Inferior parietal cortex (tissue), 1 donor: ENCODE measurements at regions not wholly inside any gene's neighbourhood (a gene's known extent, or its start where the extent isn't known, plus 50 kb on each side); places are given as distances from the start of the nearest gene placed in this dataset.
A peak's percentile ranks its signal among the peaks of the same experiment; 100 is the strongest.
"Not testable (repeated sequence)": the region's sequence is repeated elsewhere in the genome, so short reads cannot be mapped to it uniquely, and the experiment has no call there.

Experiments used
- DNase-seq: peaks from one replicate; pipeline ENCODE4 v3.0.0-alpha.2; 2016; ENCODE audit errors: extremely low spot score

DNA sequence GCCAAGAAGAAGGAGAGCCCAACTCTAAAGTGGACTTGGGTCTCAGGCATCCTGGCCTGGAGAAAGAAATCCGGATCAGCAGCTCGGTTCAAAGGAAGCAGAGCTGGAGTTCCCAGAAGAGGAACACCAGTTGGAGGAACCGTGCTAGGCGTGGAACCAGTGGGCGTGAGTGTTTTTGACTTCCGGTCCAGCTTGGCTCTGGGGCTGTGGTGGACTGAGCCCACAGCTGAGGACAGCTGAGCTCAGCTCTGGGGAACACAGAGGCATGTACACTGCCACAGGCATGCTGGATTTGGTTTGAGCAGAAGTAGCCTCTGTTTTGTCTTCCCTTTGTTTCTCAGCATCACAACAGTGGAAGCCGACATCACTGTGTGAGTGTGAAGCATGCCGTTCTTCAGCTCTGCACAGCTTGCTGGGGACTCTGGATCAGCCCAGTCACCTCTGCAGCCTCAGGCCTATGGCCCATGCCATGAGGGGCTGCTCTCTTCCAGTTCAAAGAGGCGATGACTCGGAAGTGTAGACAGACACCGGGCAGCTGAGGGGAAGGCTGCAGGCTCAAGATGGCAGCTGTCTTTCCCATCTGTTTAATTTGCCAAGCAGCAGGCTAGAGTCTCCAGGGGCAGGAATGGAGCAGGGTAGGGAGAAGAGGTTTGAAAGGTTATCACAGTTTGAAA is 185.8 kb upstream of the UBE3A start:
- peak; percentile 12 for DNase-seq

DNA sequence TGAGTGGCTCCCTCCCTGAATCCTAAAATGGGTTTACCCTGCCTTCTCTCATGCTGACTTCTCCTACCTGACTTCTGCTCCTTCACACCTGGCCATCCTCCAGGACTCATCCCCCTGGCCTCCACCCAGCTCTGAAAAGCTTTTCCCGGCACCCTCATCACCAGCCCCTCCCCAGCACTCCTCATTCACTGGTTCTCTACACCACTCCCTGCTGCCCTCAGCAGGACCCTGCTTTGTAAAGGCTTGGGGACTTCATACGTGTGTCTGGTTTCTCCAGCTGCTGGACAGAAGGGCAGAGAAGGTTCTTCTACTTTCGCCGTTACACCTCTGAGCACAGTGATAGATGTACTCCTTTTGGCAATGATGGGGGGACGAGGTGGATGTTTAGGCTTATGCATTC is 184.9 kb upstream of the UBE3A start:
- DNase-seq = no peak

DNA sequence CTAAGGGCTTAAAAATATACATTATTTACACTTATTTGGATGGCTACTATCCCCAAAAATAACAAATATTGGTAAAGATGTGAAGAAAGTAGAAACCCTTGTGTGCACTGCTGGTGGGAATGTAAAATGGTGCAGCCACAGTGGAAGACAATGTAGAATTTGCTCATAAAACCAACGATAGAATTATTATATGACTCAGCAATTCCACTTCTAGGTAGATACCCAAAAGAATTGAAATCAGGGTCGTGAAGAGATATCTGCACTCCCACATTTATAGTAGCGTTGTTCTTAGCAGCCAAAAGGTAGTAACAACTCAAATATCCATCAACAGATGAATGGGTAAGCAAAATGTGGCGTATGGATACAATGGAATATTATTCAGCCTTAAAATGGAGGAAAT is 181.6 kb upstream of the UBE3A start:
- DNase-seq = no peak

DNA sequence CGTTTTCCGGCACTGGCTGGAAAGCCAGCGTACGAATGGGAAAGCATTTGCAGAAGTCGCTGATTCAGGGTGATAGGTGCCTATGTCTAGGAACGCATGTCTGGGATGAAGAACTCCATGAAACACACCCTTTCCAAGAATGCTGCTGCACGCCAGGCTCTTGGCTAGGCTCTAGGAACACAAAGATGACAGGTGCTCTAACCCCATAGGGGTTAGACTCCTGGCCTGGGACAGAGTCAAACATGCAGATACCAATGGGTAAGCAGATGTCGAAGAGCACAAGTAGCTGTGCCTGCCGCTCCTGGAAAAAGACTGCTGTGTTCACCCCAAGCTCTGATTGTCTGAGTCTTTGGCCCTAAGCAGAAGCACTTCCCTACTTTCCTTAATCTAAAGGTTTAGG is 180.9 kb upstream of the UBE3A start:
- no peak for DNase-seq

DNA sequence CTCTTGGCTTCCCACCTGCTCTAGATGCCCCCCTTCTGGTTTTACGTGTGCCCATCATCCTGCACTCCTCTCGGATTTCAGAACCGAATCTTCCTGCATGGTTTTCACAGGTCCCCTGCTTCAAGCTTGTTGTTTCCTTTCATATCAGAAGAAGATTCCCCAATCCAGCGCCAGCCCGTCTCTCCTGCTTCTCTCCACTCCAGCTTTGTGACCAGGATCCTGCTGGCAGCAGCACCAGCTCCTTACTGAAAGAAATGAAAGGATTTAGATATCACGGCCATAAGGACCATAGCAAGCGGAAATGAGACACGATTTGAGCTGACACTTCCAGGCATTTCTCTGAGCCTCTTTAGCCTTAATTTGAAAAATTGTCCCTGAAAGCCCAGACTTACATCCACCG is 180.3 kb upstream of the UBE3A start:
- no peak for DNase-seq

DNA sequence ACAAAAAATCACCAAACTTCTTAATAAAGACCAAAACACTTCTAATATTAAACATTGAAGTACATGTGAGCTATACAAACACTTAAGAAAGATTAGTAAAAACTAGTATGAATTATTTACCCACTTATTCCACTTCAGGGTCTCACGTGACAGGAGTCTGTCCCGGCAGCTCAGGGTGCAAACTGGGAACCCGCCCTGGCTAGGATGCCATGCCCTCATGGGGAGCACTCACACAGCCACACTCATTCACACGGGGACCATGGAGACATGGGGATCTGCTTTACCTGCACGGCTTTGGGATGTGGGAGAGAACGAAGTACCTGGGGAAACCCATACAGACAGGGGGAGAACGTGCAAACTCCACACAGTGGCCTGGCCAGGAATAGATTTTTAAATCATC is 179.3 kb upstream of the UBE3A start:
- no peak for DNase-seq

DNA sequence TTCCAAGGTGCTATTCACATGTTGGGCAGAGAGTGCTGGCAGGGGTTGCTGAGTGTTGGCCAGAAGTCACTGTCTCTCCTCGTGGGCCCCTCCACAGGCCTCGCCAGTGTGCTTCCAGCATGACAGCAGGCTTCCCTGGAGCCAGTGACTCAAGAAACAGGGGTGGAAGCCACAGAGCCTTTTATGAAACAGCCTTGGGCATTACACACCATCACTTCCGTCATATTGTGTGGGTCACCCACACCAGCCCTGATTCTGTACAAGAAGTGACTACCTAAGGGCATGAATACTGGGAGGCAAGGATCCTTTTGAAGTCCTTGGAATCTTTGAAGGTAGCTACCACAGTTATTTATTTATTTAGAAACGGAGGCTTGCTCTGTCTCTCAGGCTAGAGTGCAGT is 177.6 kb upstream of the UBE3A start:
- DNase-seq = no peak

DNA sequence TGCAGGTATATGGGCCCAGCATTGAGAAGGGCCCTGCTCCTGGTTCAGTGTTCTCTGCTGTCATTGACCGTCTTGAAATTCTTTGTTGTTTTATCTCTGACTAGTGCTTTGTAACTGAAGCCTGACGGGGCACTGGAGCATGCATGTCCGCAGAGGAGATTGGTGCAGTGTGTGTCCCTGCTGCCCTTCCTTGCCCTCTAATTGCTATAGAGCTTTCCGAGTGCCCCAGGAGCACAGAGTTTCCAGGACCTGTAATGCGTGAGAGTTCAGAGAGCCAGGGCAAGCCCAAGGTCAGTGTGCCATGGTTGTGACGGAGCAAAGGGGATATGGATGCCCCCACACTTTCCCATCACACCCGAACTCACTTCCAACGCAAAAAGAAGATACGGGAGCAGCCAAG is 174.3 kb upstream of the UBE3A start:
- no peak for DNase-seq

DNA sequence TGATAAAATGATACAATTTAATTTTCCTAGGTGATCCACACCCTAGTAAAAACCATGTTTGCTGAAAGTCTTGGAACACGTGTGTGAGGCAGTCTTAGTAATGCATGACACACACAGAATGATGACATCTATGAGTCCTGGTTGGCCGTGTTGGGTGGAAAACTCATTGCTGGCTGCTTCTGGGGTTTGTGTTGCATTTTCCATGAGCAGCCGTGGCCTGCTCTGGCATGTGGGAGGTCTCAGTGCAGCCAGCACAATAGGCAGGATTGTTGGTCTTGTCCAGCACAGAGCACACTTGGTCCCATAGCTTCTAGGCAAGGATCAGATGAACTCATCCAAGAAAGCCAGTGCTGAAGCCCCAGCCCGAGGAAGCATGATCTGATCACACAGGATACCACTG is 172.8 kb upstream of the UBE3A start:
- peak; percentile 28 for DNase-seq

DNA sequence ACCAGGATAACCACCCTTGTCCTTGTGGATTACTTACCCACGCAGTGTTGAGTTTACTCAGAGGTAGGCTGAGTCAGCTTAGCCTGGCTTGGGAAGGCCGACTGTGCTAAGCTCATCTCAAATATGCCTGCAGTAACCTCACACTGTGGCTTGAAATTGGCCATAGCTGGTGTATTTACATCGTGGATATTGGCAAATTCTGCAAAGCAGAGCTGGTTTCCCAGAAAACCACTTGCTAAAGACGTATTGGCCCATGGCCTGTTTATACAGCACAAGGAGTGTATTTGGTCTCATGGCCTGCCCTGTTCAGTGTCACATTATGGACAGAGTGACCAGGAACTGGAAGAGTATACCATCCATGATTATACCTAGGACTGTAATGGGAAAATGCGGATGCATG is 170.5 kb upstream of the UBE3A start:
- no peak for DNase-seq

DNA sequence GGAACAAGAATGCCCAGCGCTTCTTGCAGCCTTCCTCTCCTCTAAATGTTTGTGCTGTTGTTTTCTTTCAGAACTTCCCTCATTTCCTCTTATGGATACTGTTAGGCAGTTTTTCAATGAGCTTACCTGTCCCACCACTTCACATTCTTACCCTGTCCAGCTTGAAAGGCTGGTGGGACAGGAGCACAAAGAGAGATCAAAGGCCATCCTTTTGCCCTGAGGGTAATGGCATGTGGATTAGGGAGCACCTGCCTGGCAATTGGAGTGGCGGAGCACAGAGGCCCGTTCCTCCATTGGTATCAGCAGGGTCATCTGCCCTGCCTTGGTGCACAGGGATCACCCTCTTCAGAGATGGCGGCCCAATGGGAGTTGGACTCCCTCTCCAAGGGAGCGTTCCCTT is 170.1 kb upstream of the UBE3A start:
- DNase-seq = no peak

DNA sequence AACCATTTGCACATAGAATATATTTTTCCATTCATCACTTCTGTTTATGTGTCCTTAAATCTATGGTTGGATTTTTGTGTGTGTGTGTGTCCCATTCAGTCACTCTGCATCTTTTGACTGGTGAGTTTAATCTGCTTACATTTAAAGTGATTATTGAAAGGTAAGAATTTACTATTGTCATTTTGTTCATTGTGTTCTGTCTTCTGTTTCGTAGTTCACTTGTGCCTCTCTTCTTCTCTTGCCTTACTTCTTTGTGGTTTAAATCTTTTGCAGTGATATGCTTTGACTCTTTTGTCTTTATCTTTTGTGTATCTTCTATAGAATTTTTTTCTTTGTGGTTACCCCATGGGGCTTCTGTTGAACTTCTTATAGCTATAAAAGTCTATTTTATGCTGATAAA is 166.3 kb upstream of the UBE3A start:
- DNase-seq = no peak

DNA sequence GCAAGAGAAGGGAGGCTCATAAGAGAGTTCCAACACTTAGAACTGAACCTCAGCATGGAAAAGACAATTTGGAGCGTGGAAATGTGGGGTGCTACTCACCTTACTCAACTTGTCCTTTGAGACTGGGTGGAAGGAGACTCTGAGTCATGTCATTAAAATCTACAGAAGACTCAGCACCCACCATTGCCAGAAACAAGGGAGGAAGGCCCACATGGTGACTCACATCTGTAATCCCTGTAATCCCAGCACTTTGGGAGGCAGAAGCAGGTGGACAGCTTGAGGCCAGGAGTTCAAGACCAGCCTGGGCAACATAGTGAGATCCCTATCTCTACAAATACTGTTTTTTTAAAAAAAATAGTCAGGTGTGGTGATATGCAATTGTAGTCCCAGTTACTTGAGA is 161.9 kb upstream of the UBE3A start:
- DNase-seq = no peak

DNA sequence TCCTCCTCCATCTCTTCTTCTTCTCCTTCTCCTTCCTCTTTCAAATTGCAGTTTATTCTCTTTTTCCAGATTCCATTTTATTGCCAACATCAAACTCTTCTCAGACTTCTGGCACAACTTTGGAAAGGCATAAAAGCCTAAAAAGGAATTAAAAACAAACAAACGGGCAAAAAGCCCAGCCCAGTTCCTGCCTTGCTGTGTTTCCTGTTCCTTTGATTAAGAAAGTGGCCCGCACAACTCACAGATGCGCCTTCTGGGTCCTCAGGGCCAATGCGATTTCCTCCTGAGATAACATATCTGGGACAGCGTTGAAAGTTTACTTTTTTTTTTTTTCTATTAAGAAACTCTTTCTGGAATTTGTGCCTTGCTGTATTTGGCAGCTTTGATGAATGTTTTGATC is 158.7 kb upstream of the UBE3A start:
- no peak for DNase-seq

DNA sequence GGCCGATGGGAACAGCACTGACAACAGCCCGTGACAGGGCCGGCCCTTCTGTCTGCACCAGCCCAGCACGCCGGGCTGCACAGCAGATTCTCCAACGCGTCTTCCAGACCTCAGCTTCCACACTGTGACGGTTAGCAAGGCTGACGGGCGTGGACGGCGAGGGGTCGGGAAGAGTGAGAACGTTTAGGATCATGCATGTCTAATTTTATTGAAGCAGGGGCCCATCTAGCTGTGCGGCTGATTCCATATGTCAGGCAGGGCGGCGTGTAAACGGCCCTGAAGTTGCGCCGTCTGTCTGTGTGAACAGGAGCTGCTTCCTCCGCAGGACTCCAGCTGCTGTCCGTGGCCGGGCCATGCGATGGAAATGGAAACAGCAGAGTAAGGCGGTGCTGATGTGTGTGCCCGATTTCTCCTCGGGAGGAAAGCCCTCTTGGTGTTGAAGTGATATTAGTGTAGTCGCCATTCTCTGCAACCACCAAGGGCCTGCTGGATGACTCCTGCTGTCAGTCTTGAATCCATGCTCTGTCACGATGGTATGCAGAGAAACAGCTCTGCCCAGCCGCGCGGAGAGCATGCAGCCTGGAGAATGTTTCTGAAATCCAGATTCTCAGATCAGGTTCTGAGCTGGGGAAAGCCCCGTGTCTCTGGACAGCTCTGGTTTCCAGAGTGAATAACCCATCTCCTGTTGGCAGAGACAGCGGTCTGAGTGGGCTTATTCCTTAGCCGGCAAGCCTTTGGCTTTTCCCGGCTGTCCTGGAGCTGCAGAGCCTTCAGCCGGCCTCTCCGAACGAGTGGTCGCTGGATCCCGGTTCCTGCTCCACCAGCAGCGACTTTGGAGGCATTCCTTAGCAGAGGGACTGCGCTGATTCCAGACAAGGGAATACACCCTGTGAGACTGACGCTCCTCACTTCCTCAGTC is 158.1 kb upstream of the UBE3A start:
- no peak for DNase-seq

DNA sequence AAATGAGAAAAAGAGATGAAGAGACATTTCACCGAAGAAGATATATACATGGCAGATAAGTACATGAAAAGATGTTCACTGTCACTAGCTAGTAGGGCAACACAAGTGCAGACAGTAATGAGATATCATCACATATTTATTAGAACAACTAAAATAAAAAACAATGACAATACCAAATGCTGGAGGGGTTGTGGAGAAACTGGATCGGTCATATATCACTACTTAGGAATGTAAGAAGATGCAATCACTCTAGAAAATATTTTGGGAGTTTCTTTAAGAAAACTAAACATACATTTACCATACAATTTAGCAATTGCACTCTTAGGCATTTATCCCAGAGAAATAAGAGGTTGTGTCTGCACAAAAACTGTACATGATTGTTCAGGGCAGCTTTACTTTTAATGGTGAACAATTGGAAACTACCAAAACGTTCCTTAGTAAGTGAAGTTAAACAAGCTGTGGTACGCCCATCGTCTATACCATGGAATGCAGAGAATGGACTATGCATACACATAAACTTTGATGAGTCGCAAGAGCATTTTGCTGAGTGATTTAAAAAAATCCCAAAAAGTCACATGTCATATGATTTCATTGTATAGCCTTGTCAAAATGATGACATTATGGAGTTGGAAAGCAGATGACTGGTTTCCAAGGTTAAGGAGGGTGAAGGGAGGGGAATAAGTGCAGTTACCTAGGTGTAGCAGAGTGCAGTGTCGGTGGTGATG is 149.0 kb upstream of the UBE3A start:
- no peak for DNase-seq

DNA sequence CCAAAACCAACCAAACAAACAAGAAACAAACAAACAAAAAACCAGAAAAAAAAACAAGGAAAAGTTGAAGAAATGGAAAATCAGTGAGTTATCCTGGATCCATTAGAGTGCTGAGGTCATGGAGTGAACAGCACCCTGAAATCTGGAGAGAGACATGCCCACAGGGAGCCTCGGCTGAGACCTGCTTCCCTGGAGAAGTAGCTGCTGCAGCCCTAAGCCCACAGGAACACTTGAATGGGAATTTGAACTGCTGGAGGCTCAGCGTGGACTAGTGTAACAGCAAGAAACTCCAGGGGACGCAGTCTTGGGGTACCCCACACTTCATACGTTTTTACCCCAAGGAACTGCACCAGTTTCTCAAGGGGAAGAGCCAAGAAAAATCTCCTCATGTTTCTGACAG is 144.1 kb upstream of the UBE3A start:
- DNase-seq = no peak

DNA sequence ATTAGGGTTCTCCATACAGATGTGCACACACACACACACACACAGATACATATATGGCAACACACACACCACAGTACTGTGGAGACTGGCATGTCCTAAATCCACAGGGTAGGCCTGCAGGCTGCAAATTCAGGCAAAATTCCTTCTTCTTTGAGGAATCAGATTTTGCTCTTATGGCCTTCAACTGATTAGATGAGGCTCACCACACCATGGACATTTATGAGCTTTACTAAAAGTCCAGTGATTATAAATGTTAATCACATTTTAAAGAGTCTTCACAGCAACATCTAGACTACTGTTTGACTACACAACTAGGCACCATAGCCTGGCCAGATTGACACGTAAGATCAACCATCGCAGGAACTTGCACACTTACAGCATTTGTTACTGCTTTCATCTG is 140.3 kb upstream of the UBE3A start:
- DNase-seq = no peak

DNA sequence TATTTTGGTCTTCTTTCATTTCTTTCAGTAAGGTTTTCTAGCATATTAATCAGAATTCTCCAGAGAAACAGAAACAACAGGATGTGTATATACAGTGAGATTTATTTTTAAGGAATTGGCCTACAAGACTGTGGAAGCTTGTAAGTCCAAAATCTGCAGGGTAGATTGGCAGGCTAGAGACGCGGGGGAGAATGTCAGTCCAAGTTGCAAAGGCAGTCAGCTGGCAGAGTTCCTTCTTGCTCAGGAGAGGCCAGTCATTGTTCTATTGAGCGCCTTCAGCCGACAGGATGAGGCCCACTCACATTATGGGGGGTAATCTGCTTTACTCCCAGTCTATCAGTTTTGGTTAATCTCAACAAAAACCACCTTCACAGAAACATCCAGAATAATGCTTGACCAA is 133.4 kb upstream of the UBE3A start:
- no peak for DNase-seq

DNA sequence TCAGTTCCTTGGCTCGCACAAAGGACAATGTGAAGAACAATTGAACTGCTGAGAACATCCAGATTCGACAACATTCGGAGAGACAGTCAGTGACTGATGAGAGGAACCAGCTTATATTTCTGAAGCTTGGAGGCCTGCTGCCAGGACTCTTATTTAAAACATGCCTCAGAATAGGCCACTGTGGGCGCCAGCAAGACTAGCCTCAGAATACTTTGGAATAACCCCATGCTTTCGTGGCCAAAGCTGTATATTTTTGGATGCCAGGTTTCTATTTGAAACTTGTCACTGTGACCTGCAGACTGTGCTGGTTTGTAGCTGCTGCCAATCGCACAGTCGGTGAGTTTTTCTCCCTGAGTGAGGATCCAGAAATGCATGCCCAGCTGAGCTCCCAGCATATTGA is 129.9 kb upstream of the UBE3A start:
- DNase-seq = peak; percentile 70

DNA sequence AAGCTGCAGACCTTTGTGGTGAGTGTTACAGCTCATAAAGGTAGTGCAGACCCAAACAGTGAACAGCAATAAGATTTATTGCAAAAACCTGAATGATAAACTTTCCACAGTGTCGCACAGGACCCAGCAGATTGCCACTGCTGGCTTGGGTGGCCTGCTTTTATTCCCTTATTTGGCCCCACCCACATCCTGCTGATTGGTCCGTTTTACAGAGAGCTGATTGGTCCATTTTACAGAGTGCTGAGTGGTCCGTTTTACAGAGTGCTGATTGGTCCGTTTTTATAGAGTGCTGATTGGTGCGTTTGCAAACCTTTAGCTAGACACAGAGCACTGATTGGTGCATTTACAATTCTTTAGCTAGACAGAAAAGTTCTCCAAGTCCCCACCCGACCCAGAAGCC is 127.7 kb upstream of the UBE3A start:
- DNase-seq = not testable (repeated sequence)

DNA sequence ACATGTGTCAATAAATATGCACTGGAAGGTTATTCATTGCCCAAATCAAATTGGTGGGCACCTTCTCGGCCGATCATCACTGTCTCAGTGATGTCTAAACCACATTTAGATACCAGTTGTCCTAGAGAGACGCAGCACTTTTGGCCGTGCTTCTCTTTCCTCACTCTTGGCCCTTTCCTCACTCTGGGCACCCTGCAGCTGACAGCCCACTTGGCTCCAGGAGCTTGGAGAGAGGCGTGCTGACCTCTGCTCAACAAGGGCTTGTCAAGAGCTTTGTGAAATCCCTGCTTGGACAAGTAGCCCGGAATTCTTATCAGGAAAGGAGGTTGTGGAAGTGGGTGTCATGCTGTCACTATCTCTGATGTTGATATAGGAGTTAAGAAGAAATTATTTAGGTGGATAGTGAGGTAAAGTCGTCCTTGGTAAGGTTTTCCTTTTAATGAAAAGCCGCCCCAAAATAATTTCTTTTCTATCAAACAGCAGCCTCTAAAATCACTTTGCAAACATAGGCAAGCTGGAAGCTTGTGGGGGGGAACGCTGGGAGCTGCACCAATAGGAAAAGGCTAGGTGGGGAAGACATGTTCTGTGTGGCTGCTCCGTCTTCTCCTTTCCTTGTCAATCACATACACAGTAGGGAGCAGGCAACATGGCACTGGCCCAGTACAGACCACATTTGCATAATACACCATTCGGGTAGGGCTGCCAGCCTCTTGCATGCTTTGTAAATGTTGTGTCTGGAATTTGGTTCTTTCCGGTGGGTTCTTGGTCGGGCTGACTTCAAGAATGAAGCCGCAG is 126.8 kb upstream of the UBE3A start:
- DNase-seq = no peak
